Thyroid gland (tissue), 4 donors: ENCODE measurements at regions not wholly inside any gene's neighbourhood (a gene's known extent, or its start where the extent isn't known, plus 50 kb on each side); places are given as distances from the start of the nearest gene placed in this dataset.

Source experiments
- DNase-seq, 2 donors: peaks; one replicate each; pipeline ENCODE4 v3.0.0-alpha.2; 2019
- H3K27ac ChIP-seq, 3 donors: fragments of 200-600 bp; sonication (generic); 1 replicate in 2 of 3; 2 replicates in 1 of 3; pipeline ENCODE4 v1.5.1; 2016 to 2019; ENCODE audit warnings: mild to moderate bottlenecking in 1 of 3, moderate library complexity in 1 of 3
- H3K27me3 ChIP-seq: fragments of 200-600 bp; sonication (generic); one replicate; pipeline ENCODE4 v1.5.1; 2019
- H3K36me3 ChIP-seq, 2 donors: fragments of 200-600 bp; sonication (generic); one replicate each; pipeline ENCODE4 v1.5.1; 2016 to 2019
- H3K4me1 ChIP-seq, 2 donors: fragments of 200-600 bp; sonication (generic); one replicate each; pipeline ENCODE4 v1.5.1; 2017 to 2019
- H3K4me3 ChIP-seq, 3 donors: fragments of 200-600 bp; sonication (generic); replicated peaks in 1 of 3; 1 replicate in 2 of 3; 2 replicates in 1 of 3; pipeline ENCODE4 v1.5.1; 2016; ENCODE audit warnings: mild to moderate bottlenecking in 1 of 3
- H3K9me3 ChIP-seq: fragments of 200-600 bp; sonication (generic); one replicate; pipeline ENCODE4 v1.5.1; 2017
- POLR2A ChIP-seq, 2 donors: fragments of 450-650 bp; IDR thresholded peaks; one replicate each; pipeline ENCODE4 v1.6.1; 2017; ENCODE audit warnings: antibody characterized with exemption in 2 of 2, mild to moderate bottlenecking in 2 of 2, moderate library complexity in 1 of 2
- WGBS, 2 donors: methylation state at CpG; one replicate each; pipeline ENCODE4 v1.1.5; 2017; 5-methylcytosine and 5-hydroxymethylcytosine counted together
- intact Hi-C: fragments of 100-400 bp; cut with DNase I; formaldehyde crosslinking; loops from one replicate; pipeline ENCODE4 v1.15.1; 2023
- TF ChIP-seq, protein P1 (sequence below), 6 experiments: fragments of 200-600 bp in 3 of 6; fragments of 450-650 bp in 3 of 6; sonication (generic) in 3 of 6; IDR thresholded peaks; one replicate each; pipeline ENCODE4 v1.5.1; 2016 to 2019; ENCODE audit warnings: antibody characterized with exemption in 6 of 6, mild to moderate bottlenecking in 2 of 6, inconsistent platforms in 1 of 6, moderate library complexity in 1 of 6

DNA sequence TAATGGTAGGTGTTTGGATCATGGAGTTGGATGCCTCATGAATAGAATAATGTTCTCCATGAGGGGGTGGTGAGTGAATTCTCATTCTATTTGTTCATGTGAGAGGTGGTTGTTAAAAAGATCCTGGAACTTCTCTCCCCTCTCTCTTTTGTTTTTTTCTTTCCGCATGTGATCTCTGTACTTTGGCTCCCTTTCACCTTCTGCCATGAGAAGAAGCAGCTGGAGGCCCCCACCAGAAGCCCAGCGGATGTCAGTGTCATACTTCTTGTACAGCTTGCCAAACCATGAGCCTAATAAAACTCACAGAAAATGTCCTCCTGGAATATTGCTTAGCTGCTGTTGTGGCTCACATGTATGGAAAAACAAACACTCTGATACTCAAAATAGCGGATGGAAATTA, 1212.3 kb upstream of the NCAM2 start:
- Histone ChIP-seq H3K27me3 (no peaks in the 10 kb centered on the region), H3K27ac (no peak overlapping the region), H3K4me1 (no peaks in the 10 kb centered on the region), H3K9me3 (no peaks in the 10 kb centered on the region), H3K4me3 (no peak overlapping the region), H3K36me3 (no peaks in the 10 kb centered on the region)
- TF ChIP-seq, protein P1, sequence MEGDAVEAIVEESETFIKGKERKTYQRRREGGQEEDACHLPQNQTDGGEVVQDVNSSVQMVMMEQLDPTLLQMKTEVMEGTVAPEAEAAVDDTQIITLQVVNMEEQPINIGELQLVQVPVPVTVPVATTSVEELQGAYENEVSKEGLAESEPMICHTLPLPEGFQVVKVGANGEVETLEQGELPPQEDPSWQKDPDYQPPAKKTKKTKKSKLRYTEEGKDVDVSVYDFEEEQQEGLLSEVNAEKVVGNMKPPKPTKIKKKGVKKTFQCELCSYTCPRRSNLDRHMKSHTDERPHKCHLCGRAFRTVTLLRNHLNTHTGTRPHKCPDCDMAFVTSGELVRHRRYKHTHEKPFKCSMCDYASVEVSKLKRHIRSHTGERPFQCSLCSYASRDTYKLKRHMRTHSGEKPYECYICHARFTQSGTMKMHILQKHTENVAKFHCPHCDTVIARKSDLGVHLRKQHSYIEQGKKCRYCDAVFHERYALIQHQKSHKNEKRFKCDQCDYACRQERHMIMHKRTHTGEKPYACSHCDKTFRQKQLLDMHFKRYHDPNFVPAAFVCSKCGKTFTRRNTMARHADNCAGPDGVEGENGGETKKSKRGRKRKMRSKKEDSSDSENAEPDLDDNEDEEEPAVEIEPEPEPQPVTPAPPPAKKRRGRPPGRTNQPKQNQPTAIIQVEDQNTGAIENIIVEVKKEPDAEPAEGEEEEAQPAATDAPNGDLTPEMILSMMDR (IDR thresholded peaks at IDR 0.05): no peak
- no peak for TF ChIP-seq POLR2A (IDR thresholded peaks at IDR 0.05)
- intact Hi-C loops: no loop called here
- no peak for DNase-seq
- 74 to 81% methylated on average over 3 of the region's 3 CpGs for WGBS, 2 donors

DNA sequence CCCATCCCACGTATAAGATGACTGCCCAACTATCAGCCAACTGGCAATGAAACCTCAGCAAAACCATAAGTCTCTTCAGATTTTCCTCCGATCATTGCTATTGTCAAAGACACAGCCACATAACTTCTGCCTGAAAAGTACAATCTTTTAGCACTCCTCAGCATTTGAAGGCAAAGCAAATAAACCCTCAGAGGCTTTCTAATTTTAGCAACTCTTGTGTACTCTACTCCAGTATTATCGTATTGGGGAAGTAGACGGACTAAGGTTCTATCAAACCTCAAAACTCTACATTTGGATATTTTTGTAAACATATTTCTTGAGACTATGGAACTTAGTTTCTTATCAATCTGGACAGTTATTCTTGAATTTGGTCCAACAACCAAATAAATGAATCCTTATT, 1206.2 kb upstream of the NCAM2 start:
- H3K27ac ChIP-seq: no peak overlapping the region

DNA sequence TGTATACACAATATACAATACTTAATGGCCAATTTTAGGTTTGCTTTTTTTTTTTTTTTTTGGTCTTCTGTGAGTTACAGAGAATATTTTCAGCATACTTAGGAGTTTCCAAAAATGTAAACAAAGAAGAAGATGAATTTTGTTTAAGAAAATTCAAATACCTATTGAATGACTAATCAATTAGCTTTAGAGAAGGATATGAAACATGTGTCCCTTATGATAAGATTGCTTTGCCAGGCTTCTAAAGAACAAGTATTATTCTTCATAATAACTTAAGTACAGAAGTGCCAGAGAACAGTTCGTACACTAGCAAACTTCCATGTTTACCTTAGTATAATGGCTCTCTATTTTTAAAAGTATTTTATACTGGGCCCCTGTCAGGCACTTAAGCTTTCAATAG, 1191.0 kb upstream of the NCAM2 start:
- no peaks in the 10 kb centered on the region for H3K4me1 ChIP-seq
- no peaks in the 10 kb centered on the region for H3K9me3 ChIP-seq
- no peak overlapping the region for H3K4me3 ChIP-seq
- no peak overlapping the region for H3K27ac ChIP-seq
- no peaks in the 10 kb centered on the region for H3K27me3 ChIP-seq
- WGBS, 2 donors: 50 to 64% methylated on average over 1 of the region's 1 CpG
- H3K36me3 ChIP-seq: no peaks in the 10 kb centered on the region
- DNase-seq: no peak
- intact Hi-C loops: no loop called here
- TF ChIP-seq POLR2A (IDR thresholded peaks at IDR 0.05): no peak
- TF ChIP-seq, protein P1 (IDR thresholded peaks at IDR 0.05): no peak

More for the DNA sequence above, 1206.2 kb upstream of the NCAM2 start:
- 51 to 53% methylated on average over 4 of the region's 4 CpGs for WGBS, 2 donors
- DNase-seq: no peak
- Histone ChIP-seq H3K4me3 (no peak overlapping the region), H3K4me1 (no peaks in the 10 kb centered on the region), H3K9me3 (no peaks in the 10 kb centered on the region), H3K36me3 (no peaks in the 10 kb centered on the region), H3K27me3 (no peaks in the 10 kb centered on the region)
- intact Hi-C loops: no loop called here
- TF ChIP-seq, protein P1 (IDR thresholded peaks at IDR 0.05): no peak
- no peak for TF ChIP-seq POLR2A (IDR thresholded peaks at IDR 0.05)

DNA sequence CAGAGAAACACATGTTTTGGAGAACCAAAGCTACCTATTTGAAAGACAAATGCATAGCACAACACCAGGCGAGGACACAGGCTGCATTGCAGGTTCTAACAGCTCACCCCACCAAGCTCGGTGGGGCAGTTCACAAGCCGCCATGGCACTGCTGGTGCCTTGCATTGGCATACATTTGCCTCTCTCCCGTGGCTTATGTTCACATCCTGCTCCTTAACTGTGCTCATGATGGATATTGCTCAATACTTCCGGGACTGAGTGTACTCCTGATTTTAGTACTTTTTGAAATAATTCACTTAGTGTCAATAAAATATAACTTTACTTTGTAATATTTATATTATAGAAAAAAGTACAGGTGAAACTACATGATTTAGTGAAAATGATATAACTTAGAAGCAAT, 1187.4 kb upstream of the NCAM2 start:
- TF ChIP-seq, protein P1 (IDR thresholded peaks at IDR 0.05): no peak
- no peak for TF ChIP-seq POLR2A (IDR thresholded peaks at IDR 0.05)
- 46 to 52% methylated on average over 5 of the region's 5 CpGs for WGBS, 2 donors
- no peaks in the 10 kb centered on the region for H3K9me3 ChIP-seq
- no peak overlapping the region for H3K27ac ChIP-seq
- intact Hi-C loops: no loop called here
- no peaks in the 10 kb centered on the region for H3K36me3 ChIP-seq
- no peak for DNase-seq
- no peak overlapping the region for H3K4me3 ChIP-seq
- no peaks in the 10 kb centered on the region for H3K4me1 ChIP-seq
- no peaks in the 10 kb centered on the region for H3K27me3 ChIP-seq

DNA sequence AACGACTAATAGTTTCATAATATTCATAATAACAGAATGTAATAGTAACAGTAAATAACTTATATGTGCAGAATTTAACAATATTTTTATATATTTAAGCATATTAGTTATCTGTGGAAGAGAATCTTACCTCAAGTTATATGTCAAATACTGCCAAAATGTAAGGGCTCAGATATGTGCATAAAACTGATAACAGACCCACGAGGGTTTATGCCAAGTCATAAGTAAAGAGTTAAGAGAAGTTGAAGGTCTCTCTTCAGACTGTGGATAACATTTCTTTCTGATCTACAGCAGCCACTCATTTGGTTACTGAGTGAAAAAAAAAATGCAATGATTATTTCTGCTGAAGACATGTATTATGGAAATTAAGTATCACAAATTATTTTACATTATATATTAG, 1167.8 kb upstream of the NCAM2 start:
- no peak overlapping the region for H3K27ac ChIP-seq
- 71% methylated on average over 2 of the region's 2 CpGs for WGBS, 2 donors
- H3K4me1 ChIP-seq: no peaks in the 10 kb centered on the region
- TF ChIP-seq, protein P1 (IDR thresholded peaks at IDR 0.05): no peak
- TF ChIP-seq POLR2A (IDR thresholded peaks at IDR 0.05): no peak
- no peaks in the 10 kb centered on the region for H3K36me3 ChIP-seq
- intact Hi-C loops: no loop called here
- DNase-seq: no peak
- H3K27me3 ChIP-seq: no peaks in the 10 kb centered on the region
- H3K4me3 ChIP-seq: no peak overlapping the region
- H3K9me3 ChIP-seq: no peaks in the 10 kb centered on the region
